HG02642 (cell line): ENCODE measurements at regions not wholly inside any gene's neighbourhood (a gene's known extent, or its start where the extent isn't known, plus 50 kb on each side); places are given as distances from the start of the nearest gene placed in this dataset.
"Not testable (repeated sequence)": the region's sequence is repeated elsewhere in the genome, so short reads cannot be mapped to it uniquely, and the experiment has no call there.

Experiments
- ATAC-seq: cut with Tn5 transposase; IDR thresholded peaks from one replicate; pipeline ENCODE4 v1.9.1; 2021; ENCODE audit warnings: mild to moderate bottlenecking; ENCODE audit not compliant: unreplicated experiment, poor library complexity

GRCh38 chr13:81089371-81090157 lies 748.6 kb upstream of the SPRY2 start:
- ATAC-seq: no peak

DNA sequence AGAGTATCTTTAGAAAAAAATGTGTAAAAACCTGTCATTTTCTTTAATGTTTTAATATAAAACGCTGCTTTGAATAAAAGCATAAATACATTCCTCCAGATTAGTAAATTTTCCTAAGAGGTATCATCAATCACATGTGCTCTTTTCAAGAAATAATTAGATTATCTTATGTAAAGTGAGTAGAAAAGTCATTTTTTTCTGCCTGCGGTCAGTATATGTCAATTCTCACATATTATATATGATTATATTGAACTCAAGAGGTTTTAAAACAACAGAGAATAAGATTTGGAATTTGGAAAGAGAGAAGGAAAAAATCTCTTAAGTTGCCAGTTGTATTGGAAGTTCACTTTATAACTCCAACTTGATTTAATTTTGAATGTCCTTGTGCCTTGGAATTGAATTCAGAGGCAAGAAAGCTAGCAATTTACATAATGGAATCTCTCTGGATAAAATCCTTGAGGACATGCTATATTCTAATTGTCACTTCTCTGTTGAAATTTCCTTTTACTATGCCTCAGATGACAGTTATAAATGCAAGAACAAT lies 740.1 kb upstream of the SPRY2 start:
- ATAC-seq: no peak

GRCh38 chr13:81078048-81078447 lies 737.1 kb upstream of the SPRY2 start:
- ATAC-seq: no peak

DNA sequence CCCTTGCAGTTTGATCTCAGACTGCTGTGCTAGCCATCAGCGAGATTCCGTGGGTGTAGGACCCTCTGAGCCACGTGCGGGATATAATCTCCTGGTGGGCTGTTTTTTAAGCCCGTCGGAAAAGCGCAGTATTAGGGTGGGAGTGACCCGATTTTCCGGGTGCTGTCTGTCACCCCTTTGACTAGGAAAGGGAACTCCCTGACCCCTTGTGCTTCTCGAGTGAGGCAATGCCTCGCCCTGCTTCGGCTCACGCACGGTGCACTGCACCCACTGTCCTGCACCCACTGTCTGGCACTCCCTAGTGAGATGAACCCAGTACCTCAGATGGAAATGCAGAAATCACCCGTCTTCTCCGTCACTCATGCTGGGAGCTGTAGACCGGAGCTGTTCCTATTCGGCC lies 728.9 kb upstream of the SPRY2 start:
- ATAC-seq: not testable (repeated sequence)

DNA sequence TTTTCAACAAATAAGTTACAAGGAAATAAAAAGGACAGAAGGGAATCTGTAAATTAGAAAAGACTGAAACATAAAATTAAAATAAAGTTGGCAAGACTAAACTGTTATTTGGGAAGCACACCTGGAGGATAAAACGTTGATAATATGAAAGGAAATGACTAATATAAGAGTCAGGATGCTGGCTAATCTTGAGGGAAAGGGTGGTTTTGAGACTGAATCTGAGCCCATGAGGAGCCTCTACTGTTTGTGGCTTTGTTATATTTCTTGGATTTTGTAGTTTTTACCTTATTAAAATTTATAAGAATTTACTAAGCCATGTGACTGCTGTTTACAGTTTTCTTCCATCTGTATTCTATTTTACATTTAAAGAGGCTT lies 718.0 kb upstream of the SPRY2 start:
- ATAC-seq: no peak

DNA sequence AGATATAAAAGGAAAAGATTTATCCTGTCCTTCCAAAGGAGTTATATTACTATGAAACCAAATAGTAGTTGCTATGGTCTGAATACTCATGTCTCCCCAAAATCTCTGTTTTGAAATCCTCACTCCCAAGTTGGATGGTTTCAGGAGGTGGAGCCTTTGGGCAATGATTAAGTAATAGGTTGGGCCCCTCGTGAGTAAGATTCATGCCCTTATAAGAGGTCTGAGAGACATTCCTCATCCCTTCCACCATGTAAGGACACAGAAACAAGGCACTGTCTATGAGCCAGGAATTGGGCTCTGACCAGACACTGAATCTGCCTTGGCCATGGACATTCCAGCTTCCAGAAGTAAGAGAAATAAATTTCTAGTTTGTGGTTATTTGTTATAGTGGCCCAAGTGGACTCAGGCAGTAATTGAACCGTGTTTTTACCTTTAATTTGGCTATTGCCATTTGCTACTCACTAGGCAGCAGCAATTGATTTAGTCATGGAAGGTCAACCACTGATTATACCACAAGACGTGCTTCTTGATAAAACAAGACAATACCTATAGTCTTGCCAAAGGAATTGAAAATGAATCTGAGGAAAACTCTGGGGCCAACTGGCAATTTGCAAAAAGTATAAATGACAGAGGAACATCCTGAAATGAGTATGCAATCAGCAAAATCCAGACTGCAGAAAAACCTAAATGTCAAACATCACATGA lies 717.4 kb upstream of the SPRY2 start:
- no peak for ATAC-seq

DNA sequence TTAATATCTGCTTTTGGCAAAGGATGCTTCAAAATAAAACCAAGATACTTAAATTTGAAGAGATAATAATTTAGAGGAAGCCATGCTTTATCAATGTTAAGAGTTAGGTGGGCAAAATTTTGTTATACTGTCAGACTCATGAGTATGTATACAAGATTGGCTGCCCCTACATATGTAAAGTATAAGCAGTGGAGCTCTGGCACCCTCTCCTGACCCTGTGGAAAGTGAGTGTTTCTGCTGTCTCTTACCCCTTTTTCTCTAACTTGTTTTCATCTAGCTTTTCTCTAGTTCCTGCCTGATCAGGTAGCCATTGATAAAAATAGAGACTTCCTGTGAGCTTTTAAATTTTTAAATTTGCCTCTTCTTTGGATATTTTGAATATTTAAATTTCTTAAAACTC lies 710.9 kb upstream of the SPRY2 start:
- no peak for ATAC-seq

DNA sequence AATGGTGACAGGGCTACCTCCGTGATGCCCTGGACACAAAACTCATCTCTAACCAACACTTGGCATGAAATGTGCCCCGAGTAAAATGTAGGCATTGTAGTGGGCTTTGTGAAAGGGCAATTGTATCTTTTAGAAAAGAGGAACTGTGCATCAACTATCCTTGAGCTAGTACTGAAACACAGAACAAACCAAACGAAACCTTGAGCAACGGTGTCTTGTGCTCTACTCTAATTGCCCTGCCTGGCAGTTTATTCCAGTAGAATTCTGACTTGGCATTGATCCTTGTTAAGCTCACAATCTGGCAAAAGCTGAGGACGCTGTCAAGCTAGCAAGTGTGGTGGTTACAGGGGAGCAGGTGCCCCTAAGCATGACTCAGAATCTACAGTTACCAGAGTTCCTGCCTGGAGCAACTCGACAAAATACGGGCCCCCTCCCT lies 707.1 kb upstream of the SPRY2 start:
- ATAC-seq: no peak

GRCh38 chr13:81041761-81042160 lies 700.8 kb upstream of the SPRY2 start:
- no peak for ATAC-seq

GRCh38 chr13:81031996-81032395 lies 691.1 kb upstream of the SPRY2 start:
- ATAC-seq: no peak

DNA sequence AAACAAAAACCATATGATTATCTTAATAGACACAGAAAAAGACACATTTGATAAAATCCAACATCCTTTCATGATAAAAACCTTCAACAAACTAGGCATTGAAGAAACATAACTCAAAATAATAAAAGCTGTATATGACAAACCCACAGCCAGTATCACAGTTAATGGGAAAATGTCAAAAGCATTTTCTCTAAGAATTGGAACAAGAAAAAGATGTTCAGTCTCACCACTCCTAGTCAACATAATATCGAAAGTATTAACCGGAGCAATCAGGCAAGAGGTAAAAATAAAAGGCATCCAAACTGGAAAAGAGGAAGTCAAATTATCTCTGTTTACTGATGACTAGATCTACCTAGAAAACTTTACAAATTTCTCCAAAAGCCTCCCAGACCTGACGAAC lies 684.2 kb upstream of the SPRY2 start:
- no peak for ATAC-seq

- no peak for ATAC-seq
These were observed 680.4 kb upstream of the SPRY2 start for GRCh38 chr13:81021284-81021840.

DNA sequence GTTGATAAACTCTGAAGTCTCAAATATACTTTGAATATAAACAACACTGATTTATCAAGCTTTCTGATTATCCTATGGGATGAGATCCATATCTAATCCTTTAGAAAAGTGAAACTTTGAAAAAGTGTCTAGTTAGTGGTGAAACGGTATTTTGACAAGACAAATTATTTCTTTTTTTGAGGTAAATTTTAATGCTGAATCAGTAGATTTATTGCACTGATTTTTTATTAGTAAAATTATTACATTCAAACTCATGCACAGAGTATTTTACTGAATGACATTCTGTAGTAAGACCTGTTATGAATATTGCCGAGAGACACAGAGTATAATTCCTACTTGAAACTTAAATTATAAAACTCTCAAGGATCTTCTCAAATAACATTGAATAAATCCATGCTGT lies 679.1 kb upstream of the SPRY2 start:
- ATAC-seq: no peak

DNA sequence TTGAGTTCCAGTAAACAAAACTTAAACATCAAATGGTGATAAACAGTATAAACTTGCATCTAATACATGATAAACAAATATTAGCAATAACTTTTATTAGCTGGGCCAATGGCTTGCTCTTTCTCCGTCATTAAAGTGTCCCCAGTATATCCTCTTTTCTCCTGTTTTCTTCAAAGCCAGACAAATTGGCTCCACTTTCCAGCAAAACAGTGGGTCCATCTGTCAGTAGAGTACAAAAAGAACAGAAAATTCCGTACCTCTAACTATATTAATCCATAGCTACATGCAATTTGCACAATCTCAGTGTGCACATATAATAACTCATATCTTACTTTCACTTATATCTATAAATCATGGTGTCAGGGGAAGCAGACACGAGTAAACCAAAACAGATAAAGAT lies 678.0 kb upstream of the SPRY2 start:
- ATAC-seq: no peak

GRCh38 chr13:81017513-81018152 lies 676.7 kb upstream of the SPRY2 start:
- peak; percentile 63 for ATAC-seq

- ATAC-seq: no peak
These were observed 671.1 kb upstream of the SPRY2 start for GRCh38 chr13:81012031-81012430.

- ATAC-seq: no peak
These were observed 661.0 kb upstream of the SPRY2 start for GRCh38 chr13:81001828-81002385.

GRCh38 chr13:80998603-80999002 lies 657.7 kb upstream of the SPRY2 start:
- not testable (repeated sequence) for ATAC-seq

DNA sequence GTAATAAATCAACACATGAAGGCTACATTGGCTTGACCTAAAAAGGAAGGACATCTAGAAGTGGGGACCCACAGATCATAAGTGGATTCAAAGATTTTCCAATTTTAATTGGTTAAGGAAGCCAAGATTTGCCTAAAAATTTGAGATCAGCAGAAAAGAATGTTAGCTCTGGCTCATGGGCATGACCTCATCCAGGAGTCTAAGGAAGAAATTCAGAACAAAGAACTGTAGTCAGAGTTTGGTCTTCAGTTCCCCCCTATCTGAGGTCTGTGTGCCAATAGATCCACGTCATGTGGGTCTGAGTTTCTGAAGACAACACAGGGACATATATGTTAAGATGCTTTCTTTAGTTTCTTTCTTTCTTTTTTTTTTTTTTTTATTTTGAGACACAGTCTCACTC lies 648.8 kb upstream of the SPRY2 start:
- ATAC-seq: no peak

DNA sequence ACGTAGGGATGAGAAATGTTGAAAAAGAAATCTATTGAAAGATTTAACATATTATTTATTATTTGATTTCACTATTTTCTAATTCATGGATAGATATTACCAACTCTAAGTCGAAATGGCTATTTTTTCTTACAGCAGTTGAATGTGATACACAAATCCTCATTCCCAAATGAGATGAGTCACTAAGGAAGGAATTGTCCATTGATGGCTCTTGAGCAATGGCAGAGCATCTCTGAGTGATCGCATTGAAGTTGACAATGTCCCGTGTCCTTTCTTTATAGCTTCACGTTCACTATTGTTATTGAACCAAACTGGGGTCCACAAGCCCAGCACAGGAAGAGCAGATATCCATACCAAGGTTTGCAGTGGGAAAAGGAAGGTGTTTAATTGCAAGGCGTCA lies 648.3 kb upstream of the SPRY2 start:
- no peak for ATAC-seq
